Activated CD4-positive, alpha-beta T cell treated with anti-CD3 and anti-CD28 coated beads, Interleukin-10, Interleukin-2, amounts not matched to agents 100 ng/mL and 50 ng/mL, durations not matched to agents 16 hours and 8 hours (primary cell): ENCODE measurements at regions not wholly inside any gene's neighbourhood (a gene's known extent, or its start where the extent isn't known, plus 50 kb on each side); places are given as distances from the start of the nearest gene placed in this dataset.

ENCODE experiments used
- DNase-seq: peaks from one replicate; pipeline ENCODE4 v3.0.0-alpha.2; 2020

- no peak for DNase-seq
These were observed 407.3 kb downstream of the NXPE2 start for GRCh38 chr11:115085461-115086210.

GRCh38 chr11:115087791-115088190, 409.5 kb downstream of the NXPE2 start:
- DNase-seq, result no peak

- no peak for DNase-seq
These were observed 411.7 kb downstream of the CADM1 start for GRCh38 chr11:115092516-115092915.

- DNase-seq, result no peak
These were observed 406.3 kb downstream of the CADM1 start for GRCh38 chr11:115097796-115098408.

GRCh38 chr11:115100706-115101105, 403.5 kb downstream of the CADM1 start:
- DNase-seq, result no peak

- DNase-seq, result no peak
These were observed 400.3 kb downstream of the CADM1 start for GRCh38 chr11:115103921-115104320.

- no peak for DNase-seq
These were observed 399.3 kb downstream of the CADM1 start for GRCh38 chr11:115104851-115105453.

- no peak for DNase-seq
These were observed 393.1 kb downstream of the CADM1 start for GRCh38 chr11:115111066-115111465.

- no peak for DNase-seq
These were observed 391.5 kb downstream of the CADM1 start for GRCh38 chr11:115112754-115113153.

- no peak for DNase-seq
These were observed 386.2 kb downstream of the CADM1 start for GRCh38 chr11:115117956-115118493.

- DNase-seq, result no peak
These were observed 385.1 kb downstream of the CADM1 start for GRCh38 chr11:115119146-115119545.
